ENCODE measurements at regions not wholly inside any gene's neighbourhood (a gene's known extent, or its start where the extent isn't known, plus 50 kb on each side); places are given as distances from the start of the nearest gene placed in this dataset.

DNA sequence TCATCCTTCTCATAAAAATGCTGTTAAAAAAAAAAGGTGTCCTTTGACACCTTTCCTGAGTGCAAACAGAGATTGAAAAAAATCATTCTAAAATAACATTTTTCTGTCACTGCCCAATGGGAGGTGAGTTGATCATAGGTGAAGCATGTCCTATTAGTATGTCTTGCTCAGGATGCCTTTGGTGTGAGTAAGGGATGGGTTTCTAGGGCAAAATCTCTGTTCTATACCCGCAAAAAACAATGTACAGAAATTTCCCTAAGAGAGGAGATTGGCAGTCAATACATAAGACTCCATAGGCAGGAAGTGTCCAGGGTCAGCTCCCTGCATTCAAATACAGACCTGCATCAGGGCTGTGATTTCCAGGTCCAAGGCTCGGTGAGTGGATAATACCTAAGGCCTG is 195.2 kb downstream of the DAD1 start:
- Histone ChIP-seq H3K27ac (no peak overlapping the region), H3K9me3 (no peaks in the 10 kb centered on the region), H3K4me1 (no peaks in the 10 kb centered on the region), H3K27me3 (no peaks in the 10 kb centered on the region), H3K4me3 (no peak overlapping the region), H3K36me3 (no peaks in the 10 kb centered on the region)
- ATAC-seq (ENCODE audit: low FRiP score in 2 of 2) (no peak), DNase-seq (no peak)
- TF ChIP-seq POLR2A (IDR thresholded peaks at IDR 0.05): no peak
- TF ChIP-seq POLR2AphosphoS5 (IDR thresholded peaks at IDR 0.05): no peak
- TF ChIP-seq, protein P1, sequence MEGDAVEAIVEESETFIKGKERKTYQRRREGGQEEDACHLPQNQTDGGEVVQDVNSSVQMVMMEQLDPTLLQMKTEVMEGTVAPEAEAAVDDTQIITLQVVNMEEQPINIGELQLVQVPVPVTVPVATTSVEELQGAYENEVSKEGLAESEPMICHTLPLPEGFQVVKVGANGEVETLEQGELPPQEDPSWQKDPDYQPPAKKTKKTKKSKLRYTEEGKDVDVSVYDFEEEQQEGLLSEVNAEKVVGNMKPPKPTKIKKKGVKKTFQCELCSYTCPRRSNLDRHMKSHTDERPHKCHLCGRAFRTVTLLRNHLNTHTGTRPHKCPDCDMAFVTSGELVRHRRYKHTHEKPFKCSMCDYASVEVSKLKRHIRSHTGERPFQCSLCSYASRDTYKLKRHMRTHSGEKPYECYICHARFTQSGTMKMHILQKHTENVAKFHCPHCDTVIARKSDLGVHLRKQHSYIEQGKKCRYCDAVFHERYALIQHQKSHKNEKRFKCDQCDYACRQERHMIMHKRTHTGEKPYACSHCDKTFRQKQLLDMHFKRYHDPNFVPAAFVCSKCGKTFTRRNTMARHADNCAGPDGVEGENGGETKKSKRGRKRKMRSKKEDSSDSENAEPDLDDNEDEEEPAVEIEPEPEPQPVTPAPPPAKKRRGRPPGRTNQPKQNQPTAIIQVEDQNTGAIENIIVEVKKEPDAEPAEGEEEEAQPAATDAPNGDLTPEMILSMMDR (IDR thresholded peaks at IDR 0.05): no peak
- no peak for TF ChIP-seq EP300 (IDR thresholded peaks at IDR 0.05)
- WGBS, 2 donors: 80 to 96% methylated on average over 2 of the region's 2 CpGs

DNA sequence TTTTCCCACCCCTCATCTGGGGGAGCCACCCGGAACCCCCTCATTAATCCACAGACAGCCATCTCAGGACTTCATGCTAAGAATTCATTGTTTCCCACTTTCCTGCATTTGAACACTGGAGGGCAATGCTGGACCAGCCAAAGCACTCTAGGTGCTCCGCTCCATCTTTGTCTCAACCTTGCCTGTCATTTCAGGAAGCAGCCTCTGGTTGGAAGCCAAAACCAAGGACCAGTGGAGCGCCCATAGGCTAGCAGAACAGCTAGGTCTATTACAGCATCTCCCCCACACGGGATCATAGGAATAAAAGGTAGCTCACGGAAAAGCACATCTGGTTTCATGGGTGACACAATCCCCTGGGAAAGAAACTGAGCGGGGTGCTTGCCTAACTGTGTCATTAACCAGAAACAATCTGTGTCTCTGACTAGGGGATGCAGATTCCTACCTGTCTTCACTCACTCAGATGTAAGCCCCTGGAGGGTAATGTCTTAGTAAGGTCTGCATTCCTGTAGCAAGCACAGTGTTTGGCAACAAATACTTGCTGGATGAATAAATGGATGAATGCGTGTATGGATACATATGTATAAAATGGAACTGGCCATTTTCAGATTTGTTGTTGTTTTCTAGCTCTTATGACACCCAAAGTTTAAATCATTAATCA is 197.0 kb downstream of the DAD1 start:
- WGBS, 2 donors: 31 to 36% methylated on average over 7 of the region's 7 CpGs
- peak; percentile 47 to 80 for ATAC-seq (ENCODE audit: low FRiP score in 2 of 2)

DNA sequence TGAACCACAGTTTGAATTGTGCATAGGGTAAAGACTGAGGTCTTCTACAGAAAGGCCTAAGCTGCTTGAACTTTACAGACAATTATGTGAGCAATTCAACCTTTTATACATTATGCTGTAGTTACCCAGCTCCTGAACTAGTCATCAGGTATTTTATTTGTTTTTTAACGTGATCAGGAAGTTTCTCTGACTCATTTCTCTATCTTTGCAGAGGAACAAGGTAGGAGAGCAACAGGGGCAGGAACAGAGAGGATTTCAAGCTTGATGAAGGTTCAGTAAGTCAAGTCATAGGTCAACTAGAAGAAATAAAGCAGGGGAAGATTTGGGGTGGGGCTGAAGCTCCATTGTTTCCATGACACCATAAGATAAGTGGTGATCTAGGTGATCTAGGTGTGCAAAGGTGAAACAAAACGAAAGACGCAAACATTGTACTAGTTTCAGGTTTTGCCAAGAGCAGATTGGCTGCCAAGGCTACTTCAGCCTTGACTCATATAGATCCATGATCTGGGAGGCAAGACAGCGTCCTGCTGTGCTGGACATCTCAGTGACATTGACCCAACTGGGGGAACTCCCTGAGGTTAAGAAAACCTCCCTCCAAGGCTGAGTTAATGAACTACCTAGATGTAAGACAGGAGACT is 198.1 kb downstream of the DAD1 start:
- no peak for DNase-seq
- Histone ChIP-seq H3K4me1 (no peaks in the 10 kb centered on the region), H3K4me3 (no peak overlapping the region), H3K36me3 (no peaks in the 10 kb centered on the region), H3K9me3 (no peaks in the 10 kb centered on the region), H3K27ac (no peak overlapping the region), H3K27me3 (no peaks in the 10 kb centered on the region)
- TF ChIP-seq POLR2A (IDR thresholded peaks at IDR 0.05) (no peak), EP300 (IDR thresholded peaks at IDR 0.05) (no peak), POLR2AphosphoS5 (IDR thresholded peaks at IDR 0.05) (no peak)
- TF ChIP-seq, protein P1 (IDR thresholded peaks at IDR 0.05): no peak
- WGBS, 2 donors: 57 to 67% methylated on average over 4 of the region's 4 CpGs
- ATAC-seq (ENCODE audit: low FRiP score in 2 of 2): no peak

More for the DNA sequence above, 197.0 kb downstream of the DAD1 start:
- no peak overlapping the region for H3K27ac ChIP-seq
- TF ChIP-seq, protein P1 (IDR thresholded peaks at IDR 0.05): peak; percentile 22 to 80 (median 58)
- no peak for TF ChIP-seq POLR2AphosphoS5 (IDR thresholded peaks at IDR 0.05)
- TF ChIP-seq POLR2A (IDR thresholded peaks at IDR 0.05): no peak
- TF ChIP-seq EP300 (IDR thresholded peaks at IDR 0.05): no peak
- H3K9me3 ChIP-seq: no peaks in the 10 kb centered on the region
- no peaks in the 10 kb centered on the region for H3K27me3 ChIP-seq
- DNase-seq: peak in 1 of 2 donors; percentile 67
- no peak overlapping the region for H3K4me3 ChIP-seq
- no peaks in the 10 kb centered on the region for H3K4me1 ChIP-seq
- H3K36me3 ChIP-seq: no peaks in the 10 kb centered on the region

DNA sequence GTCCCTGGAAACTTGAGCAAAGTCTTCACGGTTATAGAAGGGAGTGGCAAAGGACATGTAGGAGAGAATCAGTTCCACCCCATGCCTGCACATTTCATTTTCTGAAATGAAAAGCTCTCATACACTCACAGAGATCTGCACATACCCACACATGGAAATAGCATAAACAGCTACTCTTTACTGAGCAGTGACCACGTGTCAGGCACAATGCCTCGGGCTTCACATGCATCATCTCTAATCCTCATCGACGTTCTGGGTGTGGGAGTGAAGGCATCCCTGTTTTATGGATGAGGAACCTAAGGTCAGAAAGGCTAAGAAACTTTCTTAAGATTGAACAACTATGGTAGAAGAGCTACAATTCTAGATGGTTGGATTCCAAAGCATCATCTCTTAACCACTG is 198.8 kb downstream of the DAD1 start:
- no peaks in the 10 kb centered on the region for H3K36me3 ChIP-seq
- no peak overlapping the region for H3K27ac ChIP-seq
- H3K4me3 ChIP-seq: no peak overlapping the region
- ATAC-seq (ENCODE audit: low FRiP score in 2 of 2) (no peak), DNase-seq (no peak)
- H3K9me3 ChIP-seq: no peaks in the 10 kb centered on the region
- 75 to 88% methylated on average over 5 of the region's 5 CpGs for WGBS, 2 donors
- H3K27me3 ChIP-seq: no peaks in the 10 kb centered on the region
- TF ChIP-seq POLR2AphosphoS5 (IDR thresholded peaks at IDR 0.05) (no peak), POLR2A (IDR thresholded peaks at IDR 0.05) (no peak), EP300 (IDR thresholded peaks at IDR 0.05) (no peak)
- TF ChIP-seq, protein P1 (IDR thresholded peaks at IDR 0.05): no peak
- H3K4me1 ChIP-seq: no peaks in the 10 kb centered on the region

Data from upper lobe of left lung (tissue), 6 donors.